ENCODE measurements at regions not wholly inside any gene's neighbourhood (a gene's known extent, or its start where the extent isn't known, plus 50 kb on each side); places are given as distances from the start of the nearest gene placed in this dataset.
"Not testable (repeated sequence)": the region's sequence is repeated elsewhere in the genome, so short reads cannot be mapped to it uniquely, and the experiment has no call there.

GRCh38 chr6:4478098-4478497 lies 298.1 kb upstream of the CDYL start:
- DNase-seq (ENCODE audit: low read depth): no peak

GRCh38 chr6:4474810-4475209 lies 301.4 kb upstream of the CDYL start:
- TF ChIP-seq, protein P1, sequence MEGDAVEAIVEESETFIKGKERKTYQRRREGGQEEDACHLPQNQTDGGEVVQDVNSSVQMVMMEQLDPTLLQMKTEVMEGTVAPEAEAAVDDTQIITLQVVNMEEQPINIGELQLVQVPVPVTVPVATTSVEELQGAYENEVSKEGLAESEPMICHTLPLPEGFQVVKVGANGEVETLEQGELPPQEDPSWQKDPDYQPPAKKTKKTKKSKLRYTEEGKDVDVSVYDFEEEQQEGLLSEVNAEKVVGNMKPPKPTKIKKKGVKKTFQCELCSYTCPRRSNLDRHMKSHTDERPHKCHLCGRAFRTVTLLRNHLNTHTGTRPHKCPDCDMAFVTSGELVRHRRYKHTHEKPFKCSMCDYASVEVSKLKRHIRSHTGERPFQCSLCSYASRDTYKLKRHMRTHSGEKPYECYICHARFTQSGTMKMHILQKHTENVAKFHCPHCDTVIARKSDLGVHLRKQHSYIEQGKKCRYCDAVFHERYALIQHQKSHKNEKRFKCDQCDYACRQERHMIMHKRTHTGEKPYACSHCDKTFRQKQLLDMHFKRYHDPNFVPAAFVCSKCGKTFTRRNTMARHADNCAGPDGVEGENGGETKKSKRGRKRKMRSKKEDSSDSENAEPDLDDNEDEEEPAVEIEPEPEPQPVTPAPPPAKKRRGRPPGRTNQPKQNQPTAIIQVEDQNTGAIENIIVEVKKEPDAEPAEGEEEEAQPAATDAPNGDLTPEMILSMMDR (IDR thresholded peaks at IDR 0.05; ENCODE audit: insufficient read depth, low read depth, low read length): no peak
- H3K4me3 ChIP-seq (ENCODE audit: low read depth, low read length): no peak overlapping the region
- no peak for DNase-seq (ENCODE audit: low read depth)

More at GRCh38 chr6:4478098-4478497, 298.1 kb upstream of the CDYL start:
- TF ChIP-seq, protein P1 (IDR thresholded peaks at IDR 0.05; ENCODE audit: insufficient read depth, low read depth, low read length): no peak
- no peak overlapping the region for H3K4me3 ChIP-seq (ENCODE audit: low read depth, low read length)

DNA sequence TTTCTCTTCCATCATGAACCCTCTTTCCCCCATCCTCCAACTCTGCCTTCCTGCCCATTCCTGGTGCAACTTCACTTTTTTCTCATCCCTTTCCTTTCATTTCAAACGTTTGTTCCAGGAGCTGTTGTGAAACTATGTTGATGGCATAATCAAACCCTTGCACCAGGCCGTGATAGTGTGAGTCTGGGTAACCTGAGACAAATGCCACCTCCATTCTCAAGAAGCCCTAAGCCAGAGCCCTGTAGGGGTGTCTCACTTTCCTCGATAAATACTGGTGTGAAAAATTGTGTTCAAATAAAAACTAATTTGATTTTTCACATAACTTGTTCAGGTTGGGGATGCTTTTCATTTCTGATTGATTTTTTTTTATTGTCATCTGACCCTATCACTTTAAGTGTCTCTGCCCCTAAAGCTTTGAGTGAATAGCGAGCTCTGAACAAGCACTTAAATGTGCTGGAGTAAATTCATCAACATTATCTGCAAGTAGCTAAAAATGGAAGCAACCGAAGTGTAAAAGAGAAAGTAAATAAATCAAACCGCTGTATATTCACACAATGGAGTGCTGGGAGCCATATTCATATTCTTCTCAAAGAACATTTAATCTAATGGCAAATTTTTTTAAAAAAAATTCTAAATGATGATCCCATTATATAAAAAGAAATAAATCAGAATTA lies 303.1 kb upstream of the CDYL start:
- H3K4me3 ChIP-seq (ENCODE audit: low read depth, low read length): no peak overlapping the region
- DNase-seq (ENCODE audit: low read depth): no peak
- TF ChIP-seq, protein P1 (IDR thresholded peaks at IDR 0.05; ENCODE audit: insufficient read depth, low read depth, low read length): no peak

DNA sequence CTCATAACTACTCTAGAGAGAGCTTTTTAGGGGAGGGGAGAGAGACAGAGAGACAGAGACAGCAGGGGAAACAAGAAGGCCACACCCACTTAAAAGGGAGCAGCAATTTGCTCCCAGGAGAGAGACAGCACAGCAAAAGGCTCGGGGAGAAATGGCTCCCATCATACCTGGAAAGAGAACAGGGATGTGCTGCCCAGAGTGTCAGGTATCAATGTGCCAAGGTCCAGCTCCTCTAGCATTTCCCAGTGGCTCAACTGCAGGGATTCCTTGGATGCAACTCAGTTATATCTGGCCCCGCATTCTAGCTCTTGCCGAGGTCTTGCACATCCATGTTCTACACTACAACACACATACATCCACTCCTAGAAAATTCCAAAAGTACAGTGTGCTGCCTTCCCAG lies 304.0 kb upstream of the CDYL start:
- no peak overlapping the region for H3K4me3 ChIP-seq (ENCODE audit: low read depth, low read length)
- TF ChIP-seq, protein P1 (IDR thresholded peaks at IDR 0.05; ENCODE audit: insufficient read depth, low read depth, low read length): no peak
- DNase-seq (ENCODE audit: low read depth): no peak

DNA sequence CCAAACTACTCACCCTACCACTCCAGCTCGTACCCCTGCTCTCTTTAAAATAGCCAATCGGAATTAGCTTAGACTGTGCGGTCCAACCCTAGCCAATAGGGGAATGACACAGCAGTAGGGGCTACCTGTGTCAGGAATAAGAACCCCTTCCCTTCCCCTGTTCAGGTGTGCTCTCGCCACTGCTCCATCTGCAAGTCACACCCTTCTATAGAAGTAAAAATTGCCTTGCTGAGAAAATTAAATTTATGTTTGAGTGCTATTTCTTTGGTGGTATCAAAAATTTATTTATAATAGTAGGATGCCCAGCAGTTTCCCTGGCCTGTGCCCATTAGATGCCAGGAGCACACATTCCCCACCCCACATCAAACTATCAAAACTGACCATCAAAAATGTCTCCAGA lies 304.7 kb upstream of the CDYL start:
- H3K4me3 ChIP-seq (ENCODE audit: low read depth, low read length); DNase-seq (ENCODE audit: low read depth): not testable (repeated sequence)

DNA sequence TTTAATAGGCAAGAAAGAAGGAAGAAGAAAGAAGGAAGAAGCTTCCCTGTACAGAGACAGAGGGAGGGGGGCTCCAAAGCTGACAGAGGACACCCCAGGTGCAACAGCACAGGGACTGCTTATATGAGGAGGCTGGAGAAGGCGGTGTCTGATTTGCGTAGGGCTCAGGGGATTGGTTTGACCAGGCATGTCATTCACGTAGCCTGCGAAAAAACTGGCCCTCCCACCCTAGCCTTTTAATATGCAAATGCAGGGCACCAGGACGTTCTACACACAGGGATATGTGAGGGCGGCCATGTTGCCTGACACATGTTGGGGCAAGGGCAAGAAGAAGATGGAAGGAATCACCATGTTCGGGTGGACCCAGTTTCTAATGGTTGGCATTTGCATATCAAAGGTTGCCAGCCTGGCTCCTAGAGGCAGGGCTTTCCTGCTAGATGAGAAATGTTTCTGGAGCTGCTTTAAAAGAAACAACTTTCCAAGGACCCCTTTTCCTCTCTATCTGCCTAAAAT lies 305.4 kb upstream of the CDYL start:
- no peak for DNase-seq (ENCODE audit: low read depth)
- no peak overlapping the region for H3K4me3 ChIP-seq (ENCODE audit: low read depth, low read length)
- TF ChIP-seq, protein P1 (IDR thresholded peaks at IDR 0.05; ENCODE audit: insufficient read depth, low read depth, low read length): no peak

- no peak for DNase-seq (ENCODE audit: low read depth)
- TF ChIP-seq, protein P1 (IDR thresholded peaks at IDR 0.05; ENCODE audit: insufficient read depth, low read depth, low read length): peak; percentile 22
- no peak overlapping the region for H3K4me3 ChIP-seq (ENCODE audit: low read depth, low read length)
These were observed 309.3 kb upstream of the CDYL start for GRCh38 chr6:4466769-4467480.

Data from fibroblast of villous mesenchyme (primary cell).